Trophoblast cell (in vitro differentiated cells and primary cell): ENCODE measurements at regions not wholly inside any gene's neighbourhood (a gene's known extent, or its start where the extent isn't known, plus 50 kb on each side); places are given as distances from the start of the nearest gene placed in this dataset.

Experiments used
- DNase-seq, 2 donors: peaks; one replicate each; pipeline ENCODE4 v3.0.0-alpha.2; 2016
- H2AFZ ChIP-seq: 2 replicates; pipeline ENCODE4 v1.6.1; 2013; ENCODE audit warnings: low read length, moderate library complexity, mild to moderate bottlenecking; ENCODE audit not compliant: insufficient read depth, poor library complexity
- H2AK5ac ChIP-seq: 2 replicates; pipeline ENCODE4 v1.6.1; 2013; ENCODE audit warnings: mild to moderate bottlenecking, low read length
- H2BK120ac ChIP-seq: 2 replicates; pipeline ENCODE4 v1.6.1; 2013; ENCODE audit warnings: low read length, mild to moderate bottlenecking, moderate library complexity; ENCODE audit not compliant: insufficient read depth, poor library complexity
- H2BK12ac ChIP-seq: 2 replicates; pipeline ENCODE4 v1.6.1; 2013; ENCODE audit warnings: mild to moderate bottlenecking, low read length, moderate library complexity
- H2BK5ac ChIP-seq: 2 replicates; pipeline ENCODE4 v1.6.1; 2013; ENCODE audit warnings: low read length, low read depth, moderate library complexity, mild to moderate bottlenecking; ENCODE audit not compliant: poor library complexity
- H3K14ac ChIP-seq: 2 replicates; pipeline ENCODE4 v1.6.1; 2013; ENCODE audit warnings: mild to moderate bottlenecking, low read length
- H3K18ac ChIP-seq: 2 replicates; pipeline ENCODE4 v1.6.1; 2013; ENCODE audit warnings: mild to moderate bottlenecking, low read length
- H3K23ac ChIP-seq: 2 replicates; pipeline ENCODE4 v1.6.1; 2013; ENCODE audit warnings: low read length
- H3K27ac ChIP-seq: 2 replicates; pipeline ENCODE4 v1.5.1; 2013; ENCODE audit warnings: low read depth, mild to moderate bottlenecking, inconsistent platforms, low read length, moderate library complexity
- H3K27me3 ChIP-seq: 2 replicates; pipeline ENCODE4 v1.6.1; 2013; ENCODE audit warnings: inconsistent platforms, mild to moderate bottlenecking, low read length, moderate library complexity; ENCODE audit not compliant: insufficient read depth
- H3K36me3 ChIP-seq, 2 experiments: 1 replicate in 1 of 2; 2 replicates in 1 of 2; pipeline ENCODE4 v1.6.1; 2013; ENCODE audit warnings: low read length in 2 of 2, mild to moderate bottlenecking in 2 of 2, moderate library complexity in 1 of 2; ENCODE audit not compliant: insufficient read depth in 2 of 2, control insufficient read depth in 1 of 2
- H3K4ac ChIP-seq: 2 replicates; pipeline ENCODE4 v1.6.1; 2013; ENCODE audit warnings: low read depth, mild to moderate bottlenecking, low read length, moderate library complexity
- H3K4me1 ChIP-seq, 2 experiments: 1 replicate in 1 of 2; 2 replicates in 1 of 2; pipeline ENCODE4 v1.6.1; 2013; ENCODE audit warnings: low read length in 2 of 2, mild to moderate bottlenecking in 2 of 2, moderate library complexity in 1 of 2; ENCODE audit not compliant: insufficient read depth in 2 of 2, control insufficient read depth in 1 of 2
- H3K4me2 ChIP-seq: 2 replicates; pipeline ENCODE4 v1.6.1; 2013; ENCODE audit warnings: inconsistent platforms, mild to moderate bottlenecking, low read length, moderate library complexity
- H3K4me3 ChIP-seq: 2 replicates; pipeline ENCODE4 v1.5.1; 2013; ENCODE audit warnings: mild to moderate bottlenecking, low read depth, low read length, inconsistent platforms
- H3K79me1 ChIP-seq: one replicate; pipeline ENCODE4 v1.6.1; 2013; ENCODE audit warnings: low read length
- H3K79me2 ChIP-seq: 2 replicates; pipeline ENCODE4 v1.6.1; 2013; ENCODE audit warnings: low read length, mild to moderate bottlenecking; ENCODE audit not compliant: control insufficient read depth, insufficient read depth, poor library complexity
- H3K9ac ChIP-seq: 2 replicates; pipeline ENCODE4 v1.6.1; 2013; ENCODE audit warnings: mild to moderate bottlenecking, low read length
- H3K9me3 ChIP-seq: 2 replicates; pipeline ENCODE4 v1.6.1; 2013; ENCODE audit warnings: low read depth, mild to moderate bottlenecking, control low read depth, inconsistent platforms, low read length; ENCODE audit not compliant: insufficient read depth
- H4K12ac ChIP-seq: 2 replicates; pipeline ENCODE4 v1.6.1; 2013; ENCODE audit warnings: low read depth, mild to moderate bottlenecking, low read length, moderate library complexity
- H4K8ac ChIP-seq: 2 replicates; pipeline ENCODE4 v1.6.1; 2013; ENCODE audit warnings: low read depth, mild to moderate bottlenecking, low read length, moderate library complexity
- H4K91ac ChIP-seq: one replicate; pipeline ENCODE4 v1.6.1; 2013; ENCODE audit warnings: low read depth, mild to moderate bottlenecking, low read length, moderate library complexity
- WGBS: extraction: QIAGEN DNeasy Blood & Tissue Kit; methylation state at CpG from one replicate; pipeline ENCODE4 v1.1.7; 2013; ENCODE audit warnings: missing lambda C conversion rate; ENCODE audit not compliant: insufficient read length, insufficient coverage; ENCODE audit errors: extremely low coverage; 5-methylcytosine and 5-hydroxymethylcytosine counted together

DNA sequence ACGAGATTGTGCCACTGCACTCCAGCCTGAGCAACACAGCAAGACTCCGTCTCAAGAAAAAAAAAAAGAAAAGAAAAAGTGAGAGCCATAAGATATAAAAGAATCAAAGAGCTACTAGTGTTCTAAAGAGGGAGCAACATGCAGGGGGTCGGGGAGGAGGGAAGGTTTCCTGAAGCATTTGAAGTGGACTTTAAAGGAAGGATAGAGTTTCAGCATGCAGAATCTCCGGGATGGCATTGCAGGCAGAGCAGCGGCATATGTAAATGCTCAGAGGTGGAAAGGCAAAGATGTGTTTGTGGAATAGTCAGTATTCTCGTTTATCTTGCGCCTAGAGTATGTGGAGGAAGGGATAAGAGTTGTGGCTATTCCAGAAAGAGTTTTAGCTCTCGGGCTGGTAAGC lies 447.6 kb upstream of the NFE2L3 start:
- H4K12ac ChIP-seq = no peak overlapping the region
- peak overlapping the region; percentile 64 for H4K91ac ChIP-seq
- H3K9ac ChIP-seq = no peak overlapping the region
- DNase-seq = no peak
- H3K27me3 ChIP-seq = no peaks in the 10 kb centered on the region
- H3K4me3 ChIP-seq = no peak overlapping the region
- H2BK5ac ChIP-seq = no peak overlapping the region
- H3K14ac ChIP-seq = no peak overlapping the region
- H3K27ac ChIP-seq = no peak overlapping the region
- peaks cover 0 to 6% of the 10 kb centered on the region in 2 experiments for H3K4me1 ChIP-seq
- H3K9me3 ChIP-seq = peaks cover 2% of the 10 kb centered on the region
- peaks cover 2% of the 10 kb centered on the region for H3K79me2 ChIP-seq
- peak overlapping the region; percentile 68 for H2AK5ac ChIP-seq
- peak overlapping the region; percentile 78 for H2BK12ac ChIP-seq
- H3K18ac ChIP-seq = no peak overlapping the region
- no peak overlapping the region for H2AFZ ChIP-seq
- no peak overlapping the region for H3K4ac ChIP-seq
- no CpG with 5 or more reads among the region's 8 CpGs for WGBS
- no peaks in the 10 kb centered on the region for H3K36me3 ChIP-seq
- H2BK120ac ChIP-seq = no peak overlapping the region
- peaks cover 2% of the 10 kb centered on the region for H3K79me1 ChIP-seq
- H4K8ac ChIP-seq = peak overlapping the region; percentile 25
- H3K23ac ChIP-seq = no peak overlapping the region
- H3K4me2 ChIP-seq = no peak overlapping the region

DNA sequence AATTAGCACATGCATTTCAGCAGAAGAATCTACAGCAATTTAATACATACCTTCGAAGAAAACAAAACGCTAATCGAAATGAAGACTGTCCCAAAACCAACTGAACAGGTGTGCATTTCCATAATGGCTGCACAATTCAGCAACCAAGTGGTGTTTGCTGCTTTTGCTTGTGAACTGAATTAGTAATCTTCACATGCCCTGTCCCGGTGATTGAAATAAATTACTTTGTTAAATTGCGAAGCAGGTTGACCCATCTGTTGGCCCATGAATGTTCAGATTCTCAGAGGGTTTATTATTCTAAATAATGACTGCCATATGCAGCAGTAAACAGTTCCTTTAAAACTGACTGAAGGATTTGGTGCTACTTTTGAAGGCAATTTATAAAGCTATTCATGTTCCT lies 445.2 kb upstream of the NFE2L3 start:
- no peak overlapping the region for H3K23ac ChIP-seq
- no CpG with 5 or more reads among the region's 5 CpGs for WGBS

DNA sequence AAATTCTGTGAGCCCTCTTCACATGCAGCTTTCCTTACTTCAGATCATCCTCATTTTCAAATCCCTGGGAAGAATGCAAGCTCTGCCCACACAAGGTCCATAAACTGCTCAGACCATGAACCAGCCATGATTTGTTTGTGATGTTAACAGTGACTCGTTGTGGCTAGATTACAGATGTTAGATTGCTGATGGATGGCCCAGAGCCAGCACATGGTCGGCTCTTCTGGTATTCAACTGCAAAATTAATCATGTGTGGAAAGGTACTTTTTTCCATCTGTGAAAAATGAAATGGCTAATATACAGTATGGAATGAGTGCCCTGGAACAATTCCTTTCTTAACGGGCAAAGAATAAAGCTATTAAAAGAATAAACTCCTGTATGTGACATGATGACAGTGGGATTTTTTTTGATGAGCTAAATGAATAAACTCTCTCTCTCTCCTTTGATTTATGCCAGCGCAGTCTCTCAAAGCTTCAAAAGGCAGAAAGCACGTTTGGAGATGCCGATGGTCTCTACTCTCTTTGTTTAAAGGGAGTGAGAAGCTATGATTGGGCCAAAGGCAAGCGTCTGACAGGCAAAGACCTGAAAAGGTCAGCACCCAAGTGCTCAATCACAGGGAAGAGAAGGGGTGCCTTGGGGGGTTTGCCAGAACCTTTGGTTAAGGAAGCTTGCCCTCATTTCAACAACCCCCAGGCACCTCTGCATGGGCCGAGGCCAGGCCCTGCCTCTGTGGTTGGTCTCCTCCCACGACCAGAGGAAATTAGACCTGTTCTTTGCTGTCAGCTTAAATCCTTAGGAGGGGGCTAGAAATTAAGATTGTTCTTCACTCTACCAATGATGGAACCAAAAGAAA lies 444.0 kb upstream of the NFE2L3 start:
- no peak overlapping the region for H3K9ac ChIP-seq
- DNase-seq = no peak
- peak overlapping the region; percentile 89 for H4K91ac ChIP-seq
- H4K8ac ChIP-seq = peak overlapping the region; percentile 70
- peaks cover 2% of the 10 kb centered on the region for H3K79me2 ChIP-seq
- H3K36me3 ChIP-seq = no peaks in the 10 kb centered on the region
- no CpG with 5 or more reads among the region's 9 CpGs for WGBS
- H3K9me3 ChIP-seq = peaks cover 2% of the 10 kb centered on the region
- no peak overlapping the region for H2AFZ ChIP-seq
- peak overlapping the region; percentile 99 for H2BK12ac ChIP-seq
- peak overlapping the region; percentile 85 for H3K14ac ChIP-seq
- no peak overlapping the region for H3K4me3 ChIP-seq
- no peak overlapping the region for H3K23ac ChIP-seq
- H2BK5ac ChIP-seq = no peak overlapping the region
- peak overlapping the region; percentile 35 for H3K18ac ChIP-seq
- peak overlapping the region; percentile 52 for H3K4ac ChIP-seq
- H3K4me2 ChIP-seq = no peak overlapping the region
- no peaks in the 10 kb centered on the region for H3K27me3 ChIP-seq
- peaks cover 0 to 6% of the 10 kb centered on the region in 2 experiments for H3K4me1 ChIP-seq
- H2AK5ac ChIP-seq = peak overlapping the region; percentile 83
- H4K12ac ChIP-seq = no peak overlapping the region
- no peak overlapping the region for H3K27ac ChIP-seq
- H3K79me1 ChIP-seq = peaks cover 4% of the 10 kb centered on the region
- peak overlapping the region; percentile 79 for H2BK120ac ChIP-seq

More for the DNA sequence above, 445.2 kb upstream of the NFE2L3 start:
- Histone ChIP-seq H3K79me1 (peaks cover 3% of the 10 kb centered on the region), H4K12ac (no peak overlapping the region), H2BK120ac (no peak overlapping the region), H3K27me3 (no peaks in the 10 kb centered on the region), H2BK12ac (no peak overlapping the region), H2AK5ac (no peak overlapping the region), H3K9me3 (peaks cover 2% of the 10 kb centered on the region), H2BK5ac (no peak overlapping the region), H2AFZ (no peak overlapping the region), H4K8ac (no peak overlapping the region), H3K4ac (no peak overlapping the region), H3K9ac (no peak overlapping the region), H3K4me3 (no peak overlapping the region), H3K4me1 (peaks cover 0 to 6% of the 10 kb centered on the region in 2 experiments), H3K18ac (no peak overlapping the region), H3K27ac (no peak overlapping the region), H4K91ac (no peak overlapping the region), H3K14ac (no peak overlapping the region), H3K4me2 (no peak overlapping the region), H3K36me3 (no peaks in the 10 kb centered on the region), H3K79me2 (peaks cover 2% of the 10 kb centered on the region)
- no peak for DNase-seq

DNA sequence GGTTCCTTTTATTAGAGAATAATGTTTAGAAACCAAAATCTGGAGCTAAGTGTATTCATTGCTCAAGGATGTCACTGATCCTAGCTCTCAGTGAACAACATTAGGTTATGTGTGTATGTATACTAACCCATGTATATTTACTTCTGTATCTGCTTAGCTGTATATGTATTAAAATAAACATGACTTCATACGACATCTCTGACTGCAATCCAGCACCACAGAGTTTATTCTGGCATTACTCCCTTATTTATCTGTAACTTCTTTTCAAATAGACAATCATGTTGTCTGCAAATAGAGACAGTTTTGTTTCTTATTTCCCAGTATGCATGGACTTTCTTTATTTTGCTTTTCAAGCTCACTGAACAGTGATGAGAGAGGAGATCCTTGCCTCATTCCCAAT lies 441.0 kb upstream of the NFE2L3 start:
- no peak overlapping the region for H3K14ac ChIP-seq
- no peak overlapping the region for H2BK5ac ChIP-seq
- no peak overlapping the region for H3K4me3 ChIP-seq
- no peak overlapping the region for H2AFZ ChIP-seq
- no peak overlapping the region for H3K4ac ChIP-seq
- peaks cover 4% of the 10 kb centered on the region for H3K79me2 ChIP-seq
- no peaks in the 10 kb centered on the region for H3K27me3 ChIP-seq
- H3K23ac ChIP-seq = no peak overlapping the region
- H2BK120ac ChIP-seq = no peak overlapping the region
- H3K27ac ChIP-seq = no peak overlapping the region
- WGBS = no CpG with 5 or more reads among the region's 1 CpG
- H3K9ac ChIP-seq = no peak overlapping the region
- no peak overlapping the region for H2BK12ac ChIP-seq
- no peak for DNase-seq
- H2AK5ac ChIP-seq = no peak overlapping the region
- no peaks in the 10 kb centered on the region for H3K36me3 ChIP-seq
- H3K4me2 ChIP-seq = no peak overlapping the region
- peaks cover 10% of the 10 kb centered on the region for H3K79me1 ChIP-seq
- peaks cover 2% of the 10 kb centered on the region for H3K9me3 ChIP-seq
- H4K12ac ChIP-seq = no peak overlapping the region
- H3K4me1 ChIP-seq = peaks cover 6 to 15% of the 10 kb centered on the region in 2 experiments
- no peak overlapping the region for H3K18ac ChIP-seq
- H4K8ac ChIP-seq = no peak overlapping the region
- no peak overlapping the region for H4K91ac ChIP-seq
